Smooth muscle cell (in vitro differentiated cells): ENCODE measurements at regions not wholly inside any gene's neighbourhood (a gene's known extent, or its start where the extent isn't known, plus 50 kb on each side); places are given as distances from the start of the nearest gene placed in this dataset.
"Not testable (repeated sequence)": the region's sequence is repeated elsewhere in the genome, so short reads cannot be mapped to it uniquely, and the experiment has no call there.

Experiments
- DNase-seq: peaks from one replicate; lab custom pipeline; 2025; ENCODE audit not compliant: unreplicated experiment; lab: John Stamatoyannopoulos, UW
- H2AFZ ChIP-seq: fragments of 200-600 bp; sonication (generic); 2 replicates; pipeline ENCODE4 v1.6.0; 2016; ENCODE audit warnings: antibody characterized with exemption, low read depth, mild to moderate bottlenecking
- H3F3A ChIP-seq: fragments of 200-600 bp; sonication (generic); 2 replicates; pipeline ENCODE4 v1.6.0; 2017; ENCODE audit warnings: antibody characterized with exemption, low read depth
- H3K27ac ChIP-seq: fragments of 200-600 bp; sonication (generic); 2 replicates; pipeline ENCODE4 v1.5.1; 2016; ENCODE audit warnings: low read depth, mild to moderate bottlenecking
- H3K27me3 ChIP-seq: fragments of 200-600 bp; sonication (generic); 2 replicates; pipeline ENCODE4 v1.6.1; 2016; ENCODE audit warnings: low read depth, mild to moderate bottlenecking
- H3K36me3 ChIP-seq: fragments of 200-600 bp; sonication (generic); 2 replicates; pipeline ENCODE4 v1.5.1; 2016; ENCODE audit warnings: low read depth
- H3K4me1 ChIP-seq: fragments of 200-600 bp; sonication (generic); 2 replicates; pipeline ENCODE4 v1.5.1; 2016; ENCODE audit warnings: low read depth
- H3K4me2 ChIP-seq: fragments of 200-600 bp; sonication (generic); 2 replicates; pipeline ENCODE4 v1.6.0; 2016; ENCODE audit warnings: mild to moderate bottlenecking
- H3K4me3 ChIP-seq: fragments of 200-600 bp; sonication (generic); 2 replicates; pipeline ENCODE4 v1.5.1; 2016; ENCODE audit warnings: mild to moderate bottlenecking
- H3K79me2 ChIP-seq: fragments of 200-600 bp; sonication (generic); 2 replicates; pipeline ENCODE4 v1.6.0; 2016; ENCODE audit warnings: low read depth, mild to moderate bottlenecking
- H3K9ac ChIP-seq: fragments of 200-600 bp; sonication (generic); 2 replicates; pipeline ENCODE4 v1.6.0; 2016; ENCODE audit warnings: low read depth
- H3K9me3 ChIP-seq: fragments of 200-600 bp; sonication (generic); replicated peaks from 2 replicates; pipeline ENCODE4 v1.5.1; 2016; ENCODE audit warnings: low read depth
- H4K20me1 ChIP-seq: fragments of 200-600 bp; sonication (generic); 2 replicates; pipeline ENCODE4 v1.6.0; 2016; ENCODE audit warnings: low read depth
- WGBS: methylation state at CpG from one replicate; pipeline ENCODE4 v1.1.7; 2016; ENCODE audit warnings: low lambda C conversion rate; 5-methylcytosine and 5-hydroxymethylcytosine counted together
- TF ChIP-seq, protein P1 (sequence below): fragments of 200-600 bp; sonication (generic); IDR thresholded peaks from 2 replicates; pipeline ENCODE4 v1.5.1; 2017; ENCODE audit warnings: borderline replicate concordance, mild to moderate bottlenecking, antibody characterized with exemption; ENCODE audit not compliant: insufficient read depth, poor library complexity, severe bottlenecking

GRCh38 chr15:62904041-62904910 lies 138.3 kb upstream of the TPM1 start:
- 87% methylated on average over 8 of the region's 8 CpGs for WGBS

DNA sequence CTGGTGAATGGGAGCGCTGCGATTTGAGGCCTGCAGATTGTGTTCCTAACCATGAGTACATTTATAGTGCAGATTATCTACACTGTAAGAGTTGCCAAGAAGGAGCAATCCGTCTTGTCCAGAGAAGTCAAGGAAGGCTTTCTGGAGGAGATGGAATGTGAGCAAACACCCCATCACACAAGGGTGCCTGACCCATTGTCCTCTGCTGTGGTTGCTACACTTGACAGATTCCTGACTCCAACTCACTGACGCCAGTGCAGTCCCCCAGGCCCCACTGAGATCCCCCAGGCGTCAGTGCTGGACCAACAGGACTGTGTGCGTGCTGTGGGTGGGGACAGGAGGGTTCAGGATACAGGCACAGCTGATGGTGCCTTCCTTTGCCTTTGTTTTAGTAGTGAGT lies 135.9 kb upstream of the TPM1 start:
- WGBS: 86% methylated on average over 6 of the region's 6 CpGs

More at GRCh38 chr15:62904041-62904910, 138.3 kb upstream of the TPM1 start:
- H3K27me3 ChIP-seq: no peaks in the 10 kb centered on the region
- TF ChIP-seq, protein P1, sequence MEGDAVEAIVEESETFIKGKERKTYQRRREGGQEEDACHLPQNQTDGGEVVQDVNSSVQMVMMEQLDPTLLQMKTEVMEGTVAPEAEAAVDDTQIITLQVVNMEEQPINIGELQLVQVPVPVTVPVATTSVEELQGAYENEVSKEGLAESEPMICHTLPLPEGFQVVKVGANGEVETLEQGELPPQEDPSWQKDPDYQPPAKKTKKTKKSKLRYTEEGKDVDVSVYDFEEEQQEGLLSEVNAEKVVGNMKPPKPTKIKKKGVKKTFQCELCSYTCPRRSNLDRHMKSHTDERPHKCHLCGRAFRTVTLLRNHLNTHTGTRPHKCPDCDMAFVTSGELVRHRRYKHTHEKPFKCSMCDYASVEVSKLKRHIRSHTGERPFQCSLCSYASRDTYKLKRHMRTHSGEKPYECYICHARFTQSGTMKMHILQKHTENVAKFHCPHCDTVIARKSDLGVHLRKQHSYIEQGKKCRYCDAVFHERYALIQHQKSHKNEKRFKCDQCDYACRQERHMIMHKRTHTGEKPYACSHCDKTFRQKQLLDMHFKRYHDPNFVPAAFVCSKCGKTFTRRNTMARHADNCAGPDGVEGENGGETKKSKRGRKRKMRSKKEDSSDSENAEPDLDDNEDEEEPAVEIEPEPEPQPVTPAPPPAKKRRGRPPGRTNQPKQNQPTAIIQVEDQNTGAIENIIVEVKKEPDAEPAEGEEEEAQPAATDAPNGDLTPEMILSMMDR: no peak
- peaks cover 15% of the 10 kb centered on the region for H3K4me1 ChIP-seq
- H3K79me2 ChIP-seq: no peaks in the 10 kb centered on the region
- H2AFZ ChIP-seq: no peak overlapping the region
- no peak for DNase-seq
- H3K9me3 ChIP-seq: no peaks in the 10 kb centered on the region
- no peak overlapping the region for H3K27ac ChIP-seq
- H4K20me1 ChIP-seq: no peaks in the 10 kb centered on the region
- no peaks in the 10 kb centered on the region for H3F3A ChIP-seq
- H3K4me2 ChIP-seq: no peak overlapping the region
- no peak overlapping the region for H3K9ac ChIP-seq
- no peaks in the 10 kb centered on the region for H3K36me3 ChIP-seq
- H3K4me3 ChIP-seq: no peak overlapping the region

DNA sequence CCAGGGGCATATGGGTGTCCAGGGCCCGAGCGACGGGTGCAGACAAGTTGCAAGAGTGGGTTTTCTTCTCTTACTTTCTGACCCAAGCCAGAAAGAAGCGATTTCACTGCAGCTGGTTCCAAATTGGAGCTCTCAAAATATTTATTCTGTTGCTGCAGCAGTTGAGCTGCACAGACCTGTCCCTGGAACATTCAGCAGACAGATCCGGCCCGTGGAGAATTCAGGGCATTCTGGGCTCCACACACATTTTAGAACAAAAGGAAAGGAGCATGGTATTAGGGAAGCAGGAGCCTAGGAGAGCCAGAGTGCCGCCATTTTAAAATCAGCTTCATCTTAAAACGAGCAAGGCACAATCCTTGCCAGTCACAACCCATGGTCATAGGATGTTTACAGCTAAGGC lies 135.3 kb upstream of the TPM1 start:
- WGBS: 93% methylated on average over 8 of the region's 8 CpGs
- no peaks in the 10 kb centered on the region for H3K79me2 ChIP-seq
- H3K4me2 ChIP-seq: no peak overlapping the region

More for the DNA sequence above, 135.9 kb upstream of the TPM1 start:
- Histone ChIP-seq H3K4me1 (peaks cover 15% of the 10 kb centered on the region), H3K9ac (no peak overlapping the region), H3K36me3 (no peaks in the 10 kb centered on the region), H3K79me2 (no peaks in the 10 kb centered on the region), H3K27ac (no peak overlapping the region), H3K27me3 (no peaks in the 10 kb centered on the region), H4K20me1 (no peaks in the 10 kb centered on the region), H3K4me2 (no peak overlapping the region), H3F3A (no peaks in the 10 kb centered on the region), H3K4me3 (no peak overlapping the region), H3K9me3 (no peaks in the 10 kb centered on the region), H2AFZ (no peak overlapping the region)
- TF ChIP-seq, protein P1: no peak
- DNase-seq: no peak

DNA sequence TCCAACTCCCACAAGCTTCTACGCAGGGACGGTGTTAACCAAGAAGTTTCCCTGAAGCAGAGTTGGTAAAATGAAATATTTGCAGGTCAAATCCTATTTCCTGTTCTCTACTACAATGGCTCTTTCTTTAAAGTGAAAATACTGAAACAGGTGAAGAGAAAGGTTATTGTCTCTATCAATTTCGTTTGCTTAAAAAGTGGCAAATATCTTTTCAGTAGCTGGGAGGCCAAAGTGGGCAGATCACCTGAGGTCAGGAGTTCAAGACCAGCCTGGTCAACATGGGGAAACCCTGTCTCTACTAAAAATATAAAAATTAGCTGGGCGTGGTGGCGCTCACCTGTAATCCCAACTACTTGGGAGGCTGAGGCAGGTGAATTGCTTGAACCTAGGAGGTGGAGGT lies 134.2 kb upstream of the TPM1 start:
- not testable (repeated sequence) for H3K27me3 ChIP-seq, DNase-seq, H3K36me3 ChIP-seq, H4K20me1 ChIP-seq, H3K4me3 ChIP-seq, H3K27ac ChIP-seq, H3K4me2 ChIP-seq, H3F3A ChIP-seq, H3K9ac ChIP-seq, H2AFZ ChIP-seq, H3K79me2 ChIP-seq, H3K9me3 ChIP-seq
- whole genome bisulfite sequencing: 73% methylated on average over 5 of the region's 5 CpGs
- H3K4me1 ChIP-seq: peaks cover 18% of the 10 kb centered on the region

More for the DNA sequence above, 135.3 kb upstream of the TPM1 start:
- no peaks in the 10 kb centered on the region for H3K27me3 ChIP-seq
- H3K27ac ChIP-seq: no peak overlapping the region
- TF ChIP-seq, protein P1: no peak
- no peak for DNase-seq
- H3K9me3 ChIP-seq: no peaks in the 10 kb centered on the region
- H3K9ac ChIP-seq: no peak overlapping the region
- H3K4me3 ChIP-seq: no peak overlapping the region
- no peaks in the 10 kb centered on the region for H3K36me3 ChIP-seq
- peaks cover 16% of the 10 kb centered on the region for H3K4me1 ChIP-seq
- no peaks in the 10 kb centered on the region for H4K20me1 ChIP-seq
- no peak overlapping the region for H2AFZ ChIP-seq
- H3F3A ChIP-seq: no peaks in the 10 kb centered on the region
